Stimulated activated CD8-positive, alpha-beta memory T cell treated with anti-CD3 and anti-CD28 coated beads, Interleukin-12 subunit alpha, Interleukin-12 subunit beta, amount 100 ng/mL, for 24 hours (primary cell): ENCODE measurements at regions not wholly inside any gene's neighbourhood (a gene's known extent, or its start where the extent isn't known, plus 50 kb on each side); places are given as distances from the start of the nearest gene placed in this dataset.

Source experiments
- DNase-seq: peaks from one replicate; pipeline ENCODE4 v3.0.0-alpha.2; 2020; ENCODE audit errors: extremely low read depth

DNA sequence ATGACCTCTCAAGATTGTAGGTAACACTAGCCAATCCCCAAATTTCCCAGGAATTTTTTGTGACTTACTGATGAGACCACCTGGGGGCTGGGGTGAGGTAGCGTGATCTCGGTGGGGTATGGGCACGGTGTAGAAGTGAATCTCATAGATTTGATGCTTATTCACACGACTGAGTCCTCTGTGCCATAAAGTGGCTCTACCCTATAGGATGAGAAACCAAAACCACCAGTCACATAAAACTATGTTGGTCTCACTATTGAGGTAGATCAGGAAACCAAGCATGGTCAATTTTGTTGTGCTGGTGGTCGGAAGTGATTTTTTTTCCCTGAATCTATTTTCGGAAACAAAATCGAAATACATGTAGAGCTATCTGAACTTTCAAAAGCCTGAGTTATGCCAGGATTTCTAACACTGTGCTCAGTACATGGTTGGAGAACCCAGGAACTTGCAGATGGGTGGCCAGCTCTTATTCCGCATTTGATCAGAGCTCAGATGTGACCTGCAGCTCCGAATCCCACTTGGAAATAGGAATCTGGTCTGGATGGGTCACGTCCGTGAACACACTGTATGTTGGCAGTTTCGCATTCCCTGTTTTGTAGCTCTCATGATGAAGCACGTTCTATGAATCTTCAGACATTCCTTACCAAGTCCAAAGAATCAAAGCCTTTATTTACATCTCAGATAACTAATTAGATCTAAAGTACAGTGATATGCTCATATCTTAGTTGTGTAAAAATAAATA is 261.5 kb downstream of the KLF6 start:
- no peak for DNase-seq

DNA sequence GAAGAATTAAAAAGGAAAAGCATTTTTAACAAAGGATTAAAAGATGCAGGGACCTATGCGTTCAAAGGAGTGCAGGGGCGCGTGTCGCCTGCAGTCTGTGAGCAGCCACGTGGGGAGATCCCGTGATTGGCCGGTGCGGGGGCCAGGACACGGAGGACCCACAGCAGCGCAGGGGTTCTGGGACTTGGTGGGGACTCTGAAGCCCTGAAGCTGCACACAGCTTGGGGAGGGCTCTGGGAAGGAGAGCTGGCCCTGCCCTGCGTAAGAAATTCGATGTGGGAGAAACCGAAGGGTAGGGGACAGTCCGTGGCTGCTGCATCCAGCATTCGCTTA is 268.1 kb downstream of the KLF6 start:
- no peak for DNase-seq

DNA sequence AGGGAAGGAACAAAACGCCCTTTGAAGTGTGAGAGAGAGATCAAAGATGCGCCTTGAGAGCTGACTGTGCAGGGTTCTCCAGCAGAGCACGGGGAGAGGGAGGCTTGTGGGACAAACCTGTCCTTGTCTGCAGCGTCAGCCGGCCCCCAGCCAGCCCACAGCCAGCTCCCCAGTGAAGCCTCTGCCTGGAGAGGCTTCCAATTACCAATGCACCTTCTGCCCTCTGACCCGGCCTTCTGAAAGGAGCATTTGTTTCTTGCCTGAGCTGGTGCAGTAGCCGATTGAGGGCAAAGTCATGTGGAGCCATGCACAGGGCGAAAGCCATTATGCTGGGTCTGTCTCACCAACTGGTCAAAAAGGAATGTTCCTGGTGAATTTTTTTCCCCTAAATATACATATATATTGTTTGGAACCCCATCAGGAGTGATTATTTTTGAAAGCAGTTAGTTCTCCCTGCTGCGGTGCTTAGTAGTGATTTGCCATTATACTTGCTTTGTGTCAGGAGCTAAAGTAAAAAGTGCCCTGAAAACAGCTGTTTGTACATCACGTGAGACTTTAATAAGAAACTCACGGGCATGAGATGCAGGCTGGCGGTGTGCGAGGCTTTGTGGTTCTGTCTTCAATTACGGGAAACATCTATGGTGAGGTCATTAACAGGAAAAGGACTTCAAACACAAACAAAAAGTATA is 268.6 kb downstream of the KLF6 start:
- DNase-seq: no peak

DNA sequence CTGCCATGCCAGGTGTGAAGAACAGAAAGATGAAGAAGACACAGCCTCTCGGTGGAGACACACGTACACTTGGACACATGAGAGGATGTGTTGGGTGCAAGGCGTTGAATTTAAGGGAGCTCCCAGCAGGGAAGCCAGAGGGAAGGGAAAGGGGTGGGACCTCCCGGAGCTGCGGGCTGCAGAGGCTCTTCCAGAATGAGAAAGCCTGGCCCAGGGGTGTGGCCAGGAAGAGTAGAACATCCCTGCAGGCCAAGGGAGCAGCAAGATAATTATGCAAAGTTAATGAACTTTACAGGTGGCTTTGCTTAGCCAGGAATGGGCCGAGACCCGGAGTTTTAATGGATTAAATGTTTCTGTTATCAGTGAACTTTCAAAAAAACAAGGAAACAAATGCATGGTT is 270.3 kb downstream of the KLF6 start:
- DNase-seq: no peak

DNA sequence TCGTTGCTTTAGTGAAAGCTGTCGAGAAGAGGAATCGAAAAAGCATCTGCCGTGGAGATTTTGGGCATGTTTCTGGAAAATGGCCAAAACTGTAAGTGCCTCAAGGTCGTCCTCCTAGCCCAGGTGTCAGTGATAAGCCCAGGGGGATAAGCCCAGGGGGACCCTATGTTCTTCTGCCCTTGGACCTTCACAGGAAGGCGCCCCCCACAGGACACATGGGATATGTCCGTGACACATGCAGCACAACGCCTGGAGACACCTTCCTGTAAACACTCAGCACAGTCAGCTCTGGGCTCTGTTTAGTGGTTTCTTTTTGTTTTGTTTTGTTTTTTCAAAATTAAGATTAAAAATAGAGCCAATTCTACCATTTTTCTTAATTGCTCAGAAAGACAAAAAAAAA is 272.7 kb downstream of the KLF6 start:
- DNase-seq: no peak

DNA sequence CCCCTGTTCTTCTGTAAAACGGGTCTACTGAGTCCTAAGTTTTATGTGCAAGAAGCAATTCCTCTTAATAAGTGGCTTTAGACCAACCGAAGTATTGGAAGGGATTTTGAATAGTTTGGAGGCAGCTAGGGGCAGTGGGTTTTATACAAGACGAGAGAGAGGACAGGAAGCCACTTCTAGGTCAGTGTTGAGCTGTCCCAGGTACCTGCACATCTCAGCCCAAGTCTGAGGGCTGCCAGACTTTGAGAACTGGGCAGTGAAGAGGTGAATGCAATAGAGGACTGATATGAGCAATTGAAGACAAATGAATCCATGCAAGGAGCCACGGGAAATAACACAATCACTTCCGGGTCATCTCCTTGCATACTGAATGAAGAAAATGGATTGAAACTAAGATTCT is 273.5 kb downstream of the KLF6 start:
- no peak for DNase-seq

DNA sequence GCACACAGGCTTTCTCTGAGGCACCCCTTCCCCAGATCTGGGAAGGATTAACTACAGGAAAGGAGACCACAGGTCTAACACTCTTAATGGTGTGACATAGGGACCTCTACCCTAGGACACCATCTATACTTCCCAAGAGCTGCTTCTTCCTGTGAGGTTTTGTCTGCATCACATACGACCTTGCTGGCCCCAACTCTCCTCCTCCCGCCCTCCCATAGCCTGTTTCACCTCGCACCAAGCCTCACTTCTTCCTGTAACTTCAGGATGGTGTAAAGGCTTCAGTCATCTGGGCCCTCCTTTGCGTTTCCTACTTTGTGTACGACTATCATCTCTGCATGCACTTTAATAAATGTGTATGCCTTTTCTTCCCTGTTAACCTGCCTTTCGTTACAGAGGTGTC is 274.3 kb downstream of the KLF6 start:
- no peak for DNase-seq

DNA sequence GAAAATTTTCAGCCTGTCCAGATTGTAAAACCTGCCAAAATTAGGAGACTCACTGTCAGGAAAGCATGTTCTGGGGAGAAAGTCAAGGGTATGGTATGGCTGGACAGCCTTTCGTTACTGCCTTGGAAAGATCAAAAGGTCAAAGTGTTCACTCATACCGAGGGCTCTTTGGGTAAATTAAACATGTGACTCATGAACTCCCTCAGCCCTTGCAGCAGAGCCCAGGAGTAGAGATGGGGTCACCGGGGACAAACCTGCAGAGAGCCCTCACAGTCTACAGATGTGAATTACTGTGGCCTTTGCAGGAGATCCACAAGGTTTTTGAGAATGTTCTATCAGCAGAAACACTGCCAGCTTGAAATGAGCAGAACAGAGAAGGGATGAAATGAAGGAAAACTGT is 275.7 kb downstream of the KLF6 start:
- DNase-seq: no peak

DNA sequence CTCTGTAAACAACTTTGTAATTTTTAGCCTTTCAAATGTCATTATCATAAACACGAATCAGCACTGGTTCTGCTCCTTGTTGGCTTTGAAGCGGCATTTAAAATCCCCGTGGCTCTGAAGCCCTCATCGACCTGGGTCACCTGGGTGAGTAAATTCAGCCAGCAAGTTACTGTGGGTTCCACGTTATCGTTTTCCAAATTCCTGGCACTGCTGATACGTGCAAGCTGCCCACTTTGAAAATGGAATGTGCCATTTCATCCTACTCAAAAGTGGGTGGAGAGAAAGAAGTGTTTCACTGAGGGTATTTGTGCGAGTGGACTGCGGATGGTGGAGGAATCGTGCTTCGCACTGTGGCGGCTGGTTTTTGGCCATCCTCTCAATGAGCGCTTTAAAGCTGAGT is 281.7 kb downstream of the KLF6 start:
- no peak for DNase-seq

DNA sequence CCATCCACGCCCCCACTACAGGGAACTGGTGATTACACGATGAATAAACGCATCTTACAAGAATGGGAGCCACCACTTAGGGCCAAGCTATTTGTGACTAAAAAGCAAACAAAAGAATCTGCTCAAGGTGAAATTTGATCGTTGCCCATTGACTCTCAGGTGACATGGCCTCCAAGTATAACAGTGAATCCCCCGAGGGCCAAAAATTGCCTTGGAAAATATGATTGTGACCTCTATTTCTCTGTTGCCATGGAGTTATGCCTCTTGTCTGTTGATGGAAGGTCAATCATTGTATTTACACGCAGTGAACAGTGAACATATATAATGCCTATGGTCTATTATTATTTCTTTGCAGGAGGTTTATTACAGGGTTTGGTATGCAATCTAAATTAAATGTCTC is 282.3 kb downstream of the KLF6 start:
- DNase-seq: no peak

DNA sequence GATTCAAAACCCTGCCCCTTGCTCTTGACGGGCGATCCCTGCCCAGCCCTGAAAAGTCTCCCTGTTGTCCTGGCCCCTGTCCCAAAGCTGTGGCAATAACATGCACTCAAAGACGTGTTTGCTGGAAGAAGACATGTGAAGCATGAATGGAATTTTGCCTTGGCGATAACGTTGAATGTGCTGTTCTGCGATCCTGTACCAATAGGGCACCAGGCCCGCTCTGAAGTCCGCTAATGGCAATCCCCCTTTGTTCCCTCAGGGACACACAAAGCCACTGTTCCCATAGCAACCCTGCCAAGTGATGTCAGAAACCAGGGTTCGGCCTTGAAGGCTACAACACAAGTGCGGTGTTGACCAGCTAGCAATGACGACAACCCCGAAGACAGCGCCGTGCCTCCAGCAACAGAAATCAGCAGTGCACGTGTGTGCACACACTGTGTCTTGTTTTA is 284.6 kb downstream of the KLF6 start:
- no peak for DNase-seq

DNA sequence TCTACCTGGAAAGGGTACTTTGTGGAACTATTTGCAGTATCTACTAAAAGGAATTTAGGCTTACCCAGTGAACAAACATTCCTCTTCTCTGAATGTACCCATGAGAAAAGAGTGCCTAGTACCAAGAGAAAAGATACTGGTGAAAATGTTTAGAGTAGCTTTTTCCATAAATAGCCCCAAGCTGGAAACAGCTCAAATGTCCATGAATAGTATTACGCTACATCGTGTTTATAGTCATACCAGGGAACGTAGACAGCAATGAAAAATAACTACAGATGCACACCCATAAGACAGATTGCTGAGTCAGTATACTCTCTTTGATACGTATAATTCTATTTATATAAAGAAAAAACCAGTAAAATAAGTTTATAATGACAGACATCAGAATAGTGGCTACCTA is 285.9 kb downstream of the KLF6 start:
- DNase-seq: no peak

DNA sequence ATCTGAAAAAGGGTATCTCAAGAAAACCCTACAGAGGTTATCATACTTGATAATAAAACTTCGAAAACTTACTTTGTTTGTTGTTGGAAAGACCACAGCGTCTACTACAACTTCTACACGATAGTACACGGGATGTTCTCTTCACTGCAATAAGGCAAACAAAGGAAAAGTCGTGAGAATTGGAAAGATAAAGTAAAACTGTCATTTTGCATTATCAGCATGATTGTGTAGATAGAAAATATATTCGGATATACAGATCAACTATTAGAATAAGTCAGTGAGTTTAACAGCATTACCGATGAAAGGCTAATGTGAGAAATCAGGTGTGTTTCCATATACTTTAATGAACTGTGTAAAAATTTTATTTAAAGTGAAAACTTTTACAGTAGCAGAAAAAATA is 287.4 kb downstream of the KLF6 start:
- DNase-seq: no peak

DNA sequence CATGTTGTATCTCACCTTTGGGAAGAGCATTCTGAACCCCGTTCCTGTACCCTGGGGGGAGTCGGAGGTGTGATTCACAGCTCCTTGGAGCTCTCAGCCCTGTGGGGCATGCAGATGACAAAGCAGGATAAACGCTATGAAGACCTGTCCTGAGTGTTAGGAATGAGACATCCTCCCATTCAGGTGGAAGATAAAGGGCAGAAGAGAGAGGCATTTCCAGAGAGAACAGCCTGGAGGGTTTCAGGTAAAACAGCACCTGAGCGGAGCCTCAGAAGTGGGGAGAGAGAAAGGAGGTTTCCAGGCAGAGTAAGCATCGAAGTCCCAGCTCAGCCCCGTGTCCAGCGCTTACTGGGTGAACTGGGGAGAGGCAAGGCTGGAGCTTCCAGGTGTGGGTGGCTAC is 288.9 kb downstream of the KLF6 start:
- DNase-seq: no peak

DNA sequence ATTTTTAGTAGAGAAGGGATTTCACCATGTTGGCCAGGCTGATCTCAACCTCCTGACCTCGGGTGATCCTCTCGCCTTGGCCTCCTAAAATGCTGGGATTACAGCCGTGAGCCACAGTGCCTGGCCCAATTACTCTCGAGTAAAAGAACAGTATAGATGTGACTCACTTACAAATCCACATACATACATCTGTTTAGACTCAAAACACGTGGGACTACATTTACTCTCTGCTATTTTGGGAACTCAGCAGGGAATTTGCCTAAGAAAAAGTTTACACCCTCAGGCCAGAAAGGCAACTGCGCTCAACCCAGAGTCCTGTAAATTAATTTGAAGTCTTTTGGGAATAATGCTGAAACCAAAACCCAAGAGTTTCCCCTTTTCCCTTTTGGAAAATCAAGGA is 289.7 kb downstream of the KLF6 start:
- DNase-seq: no peak

DNA sequence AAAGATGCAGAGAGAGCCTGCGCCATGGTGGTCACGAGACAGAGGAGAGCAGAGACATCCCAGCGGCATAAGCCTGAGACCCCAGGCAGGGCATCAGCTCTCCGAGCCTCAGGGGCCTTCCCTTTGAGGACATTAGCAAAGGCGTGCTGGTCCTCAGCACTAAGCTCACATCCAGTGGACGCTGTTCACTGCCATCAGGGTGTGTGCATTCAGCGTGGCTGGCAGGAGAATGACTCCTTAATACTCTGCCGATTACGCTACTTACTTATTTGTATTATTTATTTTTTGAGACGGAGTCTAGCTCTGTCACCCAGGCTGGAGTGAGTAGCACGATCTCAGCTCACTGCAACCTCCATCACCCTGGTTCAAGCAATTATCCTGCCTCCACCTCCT is 290.2 kb downstream of the KLF6 start:
- no peak for DNase-seq

DNA sequence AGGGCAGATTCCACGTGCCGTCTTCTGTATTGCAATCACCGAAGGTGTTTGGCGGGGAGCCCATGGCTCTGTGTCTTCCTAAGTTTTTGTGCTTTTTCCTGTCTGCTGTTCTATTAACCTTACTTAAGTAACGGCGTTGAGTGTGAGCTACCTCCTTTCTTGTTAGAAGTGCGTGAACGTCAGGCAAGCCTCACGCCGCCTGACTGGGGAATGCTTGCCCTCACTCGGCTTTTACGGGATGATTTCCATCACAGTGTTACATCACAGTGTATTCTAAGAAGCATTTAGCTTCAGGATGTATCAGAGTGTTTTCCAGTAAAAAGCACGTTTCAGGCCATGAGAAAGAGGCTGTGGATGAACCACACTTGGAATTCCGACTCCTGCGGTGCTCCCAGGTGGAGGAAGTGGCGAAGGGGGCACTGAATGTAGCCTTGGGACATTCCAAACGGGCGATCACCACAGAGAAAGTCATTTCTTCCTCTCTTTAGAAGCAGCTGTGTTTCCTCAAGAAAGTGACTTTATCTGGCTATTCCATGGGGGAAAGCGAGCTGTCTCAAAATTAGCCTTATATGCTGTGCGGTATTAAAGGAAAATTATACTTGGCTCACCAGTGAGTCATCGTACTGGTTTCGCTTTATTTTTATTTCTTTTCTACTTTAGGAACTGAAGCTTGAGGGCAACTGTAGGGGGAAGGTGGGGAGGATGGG is 290.7 kb downstream of the KLF6 start:
- no peak for DNase-seq

DNA sequence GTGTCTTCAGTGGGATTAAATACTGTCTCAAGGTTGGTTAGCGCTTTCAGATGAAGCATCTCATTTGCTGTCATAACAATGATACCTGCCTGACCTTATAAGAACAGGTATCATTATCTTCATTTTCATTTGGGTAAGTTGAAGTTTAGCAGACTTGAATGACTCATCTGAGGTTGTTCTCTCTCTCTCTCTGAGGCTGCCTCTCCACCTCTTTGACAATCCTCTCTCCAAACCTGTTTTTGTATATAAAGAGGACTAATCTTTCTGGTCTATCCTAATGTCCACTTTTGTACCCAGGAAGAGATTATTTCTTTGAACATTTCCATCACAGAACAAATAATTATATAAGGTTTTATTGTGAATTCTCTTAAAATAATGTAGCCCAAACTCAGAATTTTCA is 291.4 kb downstream of the KLF6 start:
- DNase-seq: no peak

DNA sequence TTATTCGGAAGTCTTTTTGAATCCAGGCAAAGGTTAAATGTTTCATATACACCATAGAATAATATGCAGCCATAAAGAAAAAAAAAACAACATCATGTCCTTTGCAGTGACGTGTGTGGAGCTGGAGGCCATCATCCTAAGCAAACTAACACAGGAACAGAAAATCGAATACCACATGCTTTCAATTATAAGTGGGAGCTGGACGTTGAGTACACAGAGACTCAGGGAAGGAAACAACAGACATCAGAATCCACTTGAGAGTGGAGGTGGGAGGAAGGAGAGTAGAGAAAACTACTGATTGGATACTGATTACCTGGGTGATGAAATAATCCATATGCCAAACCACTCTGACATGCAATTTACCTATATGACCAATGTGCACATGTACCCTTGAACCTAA is 293.4 kb downstream of the KLF6 start:
- no peak for DNase-seq

DNA sequence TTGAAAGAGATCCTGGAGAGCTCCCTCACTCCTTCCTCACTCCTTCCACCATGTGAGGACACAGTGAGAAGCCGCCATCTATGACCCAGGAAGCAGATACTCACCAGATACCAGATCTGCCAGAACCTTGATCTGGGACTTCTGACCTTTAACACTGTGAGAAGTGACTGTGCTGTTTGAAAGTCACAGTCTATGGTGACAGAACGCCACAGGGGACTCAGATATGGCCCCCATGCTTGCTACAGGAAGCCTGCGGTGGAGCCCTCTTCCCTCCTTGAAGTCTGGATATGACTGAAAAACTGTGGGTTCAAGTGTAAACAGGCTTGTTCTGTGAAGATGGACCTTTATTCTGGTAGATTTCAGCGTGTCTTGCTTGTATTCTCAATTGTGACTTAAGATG is 297.8 kb downstream of the KLF6 start:
- no peak for DNase-seq

DNA sequence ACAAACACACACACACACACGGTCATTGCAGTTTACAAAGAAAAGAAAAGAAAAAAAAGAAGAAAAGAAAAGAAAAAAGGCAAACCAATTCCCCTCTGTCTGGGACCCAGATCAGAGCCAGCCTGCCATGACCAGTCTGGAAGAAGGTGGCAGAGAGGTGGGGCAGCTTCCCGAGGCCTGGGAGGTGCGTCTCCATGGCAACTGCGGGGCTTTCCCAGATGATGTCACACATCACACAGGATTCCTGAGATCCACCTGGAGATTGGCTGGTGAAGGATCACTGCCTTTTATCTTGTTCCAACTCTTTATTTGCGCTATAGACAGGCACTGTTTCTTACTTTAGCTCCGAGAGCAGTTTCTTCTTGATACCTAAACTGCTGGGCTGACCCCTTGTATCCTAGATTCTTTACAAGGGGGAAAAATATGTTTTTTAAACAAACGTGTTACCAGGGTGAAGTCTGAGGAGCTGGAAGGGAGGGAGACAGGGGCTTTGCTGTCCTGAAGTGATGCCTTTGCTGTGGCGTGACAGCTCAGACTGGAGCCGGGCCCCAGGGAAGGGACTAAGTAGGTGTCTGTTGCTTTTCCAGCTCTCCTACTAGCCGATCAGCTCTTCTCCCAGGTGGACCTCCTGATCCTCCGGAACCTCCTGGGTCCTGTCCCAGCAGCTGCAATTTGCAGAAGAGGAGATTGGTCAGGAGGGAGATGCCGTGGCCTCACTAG is 298.5 kb downstream of the KLF6 start:
- DNase-seq: no peak

DNA sequence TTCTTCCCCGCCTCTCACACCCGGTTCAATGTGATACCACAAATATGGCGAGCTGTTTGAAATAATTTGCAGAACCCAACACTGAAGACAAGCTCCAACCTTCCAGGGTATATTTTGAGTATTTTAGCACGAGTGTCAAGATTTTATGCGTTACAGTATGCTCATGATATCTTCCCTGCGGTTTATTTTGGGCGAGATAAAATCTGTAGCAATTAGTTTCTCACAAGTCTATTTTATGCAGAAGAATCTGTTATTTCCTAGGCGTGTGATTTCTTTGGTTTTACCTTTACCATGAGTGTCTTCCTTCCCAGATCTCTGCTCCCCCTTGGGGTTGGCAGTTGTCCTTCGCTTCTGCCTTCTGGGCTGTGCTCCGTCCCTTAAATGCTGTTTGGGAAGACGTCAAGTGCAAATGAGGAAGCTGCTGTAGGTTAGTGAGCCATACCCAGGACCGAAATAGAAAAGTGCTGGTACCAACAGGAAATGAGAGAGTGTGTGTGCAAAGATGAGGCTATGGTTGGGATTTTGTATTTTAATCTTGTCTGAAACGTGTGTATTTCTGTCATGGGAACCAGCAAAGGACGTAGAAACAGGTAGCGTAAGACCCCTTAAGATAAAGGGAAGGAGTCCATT is 299.8 kb downstream of the KLF6 start:
- no peak for DNase-seq
